Vagina (tissue), 2 donors: ENCODE measurements at regions not wholly inside any gene's neighbourhood (a gene's known extent, or its start where the extent isn't known, plus 50 kb on each side); places are given as distances from the start of the nearest gene placed in this dataset.

Source experiments
- DNase-seq, 2 donors: peaks; one replicate each; pipeline ENCODE4 v3.0.0-alpha.2; 2017; ENCODE audit errors: extremely low spot score in 2 of 2
- H3K27ac ChIP-seq: fragments of 200-600 bp; sonication (generic); one replicate; pipeline ENCODE4 v1.5.1; 2019
- H3K27me3 ChIP-seq: fragments of 200-600 bp; sonication (generic); one replicate; pipeline ENCODE4 v1.5.1; 2019
- H3K36me3 ChIP-seq, 2 donors: fragments of 200-600 bp; sonication (generic); one replicate each; pipeline ENCODE4 v1.5.1; 2017 to 2019
- H3K4me1 ChIP-seq: fragments of 200-600 bp; sonication (generic); one replicate; pipeline ENCODE4 v1.5.1; 2019
- H3K4me3 ChIP-seq, 2 donors: fragments of 200-600 bp; sonication (generic); 1 replicate in 1 of 2; 2 replicates in 1 of 2; pipeline ENCODE4 v1.5.1; 2016 to 2019
- H3K9me3 ChIP-seq: fragments of 200-600 bp; sonication (generic); one replicate; pipeline ENCODE4 v1.5.1; 2019
- CTCF ChIP-seq, 3 experiments: fragments of 450-650 bp in 2 of 3; fragments of 200-600 bp in 1 of 3; sonication (generic) in 1 of 3; IDR thresholded peaks; one replicate each; pipeline ENCODE4 v1.5.1; 2017 to 2019; ENCODE audit warnings: antibody characterized with exemption in 3 of 3, mild to moderate bottlenecking in 2 of 3, moderate library complexity in 2 of 3
- POLR2A ChIP-seq, 2 donors: fragments of 450-650 bp; IDR thresholded peaks; one replicate each; pipeline ENCODE4 v1.6.1; 2017; ENCODE audit warnings: antibody characterized with exemption in 2 of 2, mild to moderate bottlenecking in 2 of 2, moderate library complexity in 2 of 2
- POLR2AphosphoS5 ChIP-seq, 2 donors: sonication (generic); formaldehyde crosslinking; IDR thresholded peaks; one replicate each; pipeline ENCODE4 v1.9.0; 2017; ENCODE audit warnings: antibody characterized with exemption in 2 of 2, mild to moderate bottlenecking in 2 of 2, low read depth in 1 of 2; ENCODE audit not compliant: insufficient read depth in 1 of 2
- intact Hi-C: fragments of 100-400 bp; cut with DNase I; formaldehyde crosslinking; loops from one replicate; pipeline ENCODE4 v1.15.1; 2023

- intact Hi-C loops: no loop called here
- no peaks in the 10 kb centered on the region for H3K9me3 ChIP-seq
- no peak overlapping the region for H3K4me3 ChIP-seq
- DNase-seq: no peak
- no peaks in the 10 kb centered on the region for H3K4me1 ChIP-seq
- H3K36me3 ChIP-seq: no peaks in the 10 kb centered on the region
- no peak overlapping the region for H3K27ac ChIP-seq
- H3K27me3 ChIP-seq: no peaks in the 10 kb centered on the region
- TF ChIP-seq CTCF (IDR thresholded peaks at IDR 0.05): no peak
- TF ChIP-seq POLR2AphosphoS5 (IDR thresholded peaks at IDR 0.05; ENCODE audit: insufficient read depth in 1 of 2, low read depth in 1 of 2): no peak
- no peak for TF ChIP-seq POLR2A (IDR thresholded peaks at IDR 0.05)
Observed at GRCh38 chr6:23181356-23182110, 612.2 kb downstream of the HDGFL1 start.

GRCh38 chr6:23183846-23184245 lies 614.5 kb downstream of the HDGFL1 start:
- H3K9me3 ChIP-seq: no peaks in the 10 kb centered on the region
- DNase-seq: no peak
- H3K27me3 ChIP-seq: no peaks in the 10 kb centered on the region
- intact Hi-C loops: no loop called here
- H3K36me3 ChIP-seq: no peaks in the 10 kb centered on the region
- no peak overlapping the region for H3K27ac ChIP-seq
- H3K4me3 ChIP-seq: no peak overlapping the region
- no peak for TF ChIP-seq CTCF (IDR thresholded peaks at IDR 0.05)
- TF ChIP-seq POLR2A (IDR thresholded peaks at IDR 0.05): no peak
- TF ChIP-seq POLR2AphosphoS5 (IDR thresholded peaks at IDR 0.05; ENCODE audit: insufficient read depth in 1 of 2, low read depth in 1 of 2): no peak
- H3K4me1 ChIP-seq: no peaks in the 10 kb centered on the region

GRCh38 chr6:23184351-23184750 lies 615.0 kb downstream of the HDGFL1 start:
- DNase-seq: no peak
- TF ChIP-seq POLR2A (IDR thresholded peaks at IDR 0.05): no peak
- TF ChIP-seq POLR2AphosphoS5 (IDR thresholded peaks at IDR 0.05; ENCODE audit: insufficient read depth in 1 of 2, low read depth in 1 of 2): no peak
- no peak for TF ChIP-seq CTCF (IDR thresholded peaks at IDR 0.05)

GRCh38 chr6:23195487-23195886 lies 626.1 kb downstream of the HDGFL1 start:
- no peak for DNase-seq
- Histone ChIP-seq H3K4me1 (no peaks in the 10 kb centered on the region), H3K9me3 (no peaks in the 10 kb centered on the region), H3K36me3 (no peaks in the 10 kb centered on the region), H3K27me3 (no peaks in the 10 kb centered on the region), H3K4me3 (no peak overlapping the region), H3K27ac (no peak overlapping the region)
- intact Hi-C loops: no loop called here
- TF ChIP-seq POLR2A (IDR thresholded peaks at IDR 0.05) (no peak), CTCF (IDR thresholded peaks at IDR 0.05) (no peak), POLR2AphosphoS5 (IDR thresholded peaks at IDR 0.05; ENCODE audit: insufficient read depth in 1 of 2, low read depth in 1 of 2) (no peak)

More at GRCh38 chr6:23184351-23184750, 615.0 kb downstream of the HDGFL1 start:
- no peaks in the 10 kb centered on the region for H3K27me3 ChIP-seq
- no peaks in the 10 kb centered on the region for H3K9me3 ChIP-seq
- no peaks in the 10 kb centered on the region for H3K36me3 ChIP-seq
- H3K4me1 ChIP-seq: no peaks in the 10 kb centered on the region
- no peak overlapping the region for H3K27ac ChIP-seq
- H3K4me3 ChIP-seq: no peak overlapping the region
- intact Hi-C loops: no loop called here

- intact Hi-C loops: no loop called here
- H3K27me3 ChIP-seq: no peaks in the 10 kb centered on the region
- H3K4me1 ChIP-seq: no peaks in the 10 kb centered on the region
- no peak overlapping the region for H3K27ac ChIP-seq
- no peaks in the 10 kb centered on the region for H3K36me3 ChIP-seq
- TF ChIP-seq POLR2AphosphoS5 (IDR thresholded peaks at IDR 0.05; ENCODE audit: insufficient read depth in 1 of 2, low read depth in 1 of 2) (no peak), CTCF (IDR thresholded peaks at IDR 0.05) (no peak), POLR2A (IDR thresholded peaks at IDR 0.05) (no peak)
- H3K9me3 ChIP-seq: no peaks in the 10 kb centered on the region
- no peak for DNase-seq
- H3K4me3 ChIP-seq: no peak overlapping the region
Observed at GRCh38 chr6:23199541-23199940, 630.2 kb downstream of the HDGFL1 start.
